ENCODE measurements at regions not wholly inside any gene's neighbourhood (a gene's known extent, or its start where the extent isn't known, plus 50 kb on each side); places are given as distances from the start of the nearest gene placed in this dataset.

- H3K27ac ChIP-seq (ENCODE audit: low read depth, low read length): no peak overlapping the region
- H3K4me1 ChIP-seq (ENCODE audit: insufficient read depth, low read length): no peaks in the 10 kb centered on the region
- no peak for DNase-seq (ENCODE audit: insufficient read length, low spot score, missing footprints)
- no peaks in the 10 kb centered on the region for H3K79me2 ChIP-seq (ENCODE audit: insufficient read depth, low read length)
- no peak overlapping the region for H3K4me3 ChIP-seq (ENCODE audit: insufficient read depth, low read length)
- no peaks in the 10 kb centered on the region for H3K36me3 ChIP-seq (ENCODE audit: insufficient read depth, low read length)
- H3K4me2 ChIP-seq (ENCODE audit: insufficient read depth, low read length): no peak overlapping the region
- H4K20me1 ChIP-seq (ENCODE audit: insufficient read depth, low read length): no peaks in the 10 kb centered on the region
- H3K9me3 ChIP-seq (ENCODE audit: low read depth, low read length): no peaks in the 10 kb centered on the region
- H2AFZ ChIP-seq (ENCODE audit: low read length): no peak overlapping the region
- no peaks in the 10 kb centered on the region for H3K27me3 ChIP-seq (ENCODE audit: insufficient read depth, low read length)
- TF ChIP-seq, protein P1, sequence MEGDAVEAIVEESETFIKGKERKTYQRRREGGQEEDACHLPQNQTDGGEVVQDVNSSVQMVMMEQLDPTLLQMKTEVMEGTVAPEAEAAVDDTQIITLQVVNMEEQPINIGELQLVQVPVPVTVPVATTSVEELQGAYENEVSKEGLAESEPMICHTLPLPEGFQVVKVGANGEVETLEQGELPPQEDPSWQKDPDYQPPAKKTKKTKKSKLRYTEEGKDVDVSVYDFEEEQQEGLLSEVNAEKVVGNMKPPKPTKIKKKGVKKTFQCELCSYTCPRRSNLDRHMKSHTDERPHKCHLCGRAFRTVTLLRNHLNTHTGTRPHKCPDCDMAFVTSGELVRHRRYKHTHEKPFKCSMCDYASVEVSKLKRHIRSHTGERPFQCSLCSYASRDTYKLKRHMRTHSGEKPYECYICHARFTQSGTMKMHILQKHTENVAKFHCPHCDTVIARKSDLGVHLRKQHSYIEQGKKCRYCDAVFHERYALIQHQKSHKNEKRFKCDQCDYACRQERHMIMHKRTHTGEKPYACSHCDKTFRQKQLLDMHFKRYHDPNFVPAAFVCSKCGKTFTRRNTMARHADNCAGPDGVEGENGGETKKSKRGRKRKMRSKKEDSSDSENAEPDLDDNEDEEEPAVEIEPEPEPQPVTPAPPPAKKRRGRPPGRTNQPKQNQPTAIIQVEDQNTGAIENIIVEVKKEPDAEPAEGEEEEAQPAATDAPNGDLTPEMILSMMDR (IDR thresholded peaks at IDR 0.05; ENCODE audit: extremely low read depth, low read depth, low read length): no peak
Observed at GRCh38 chr4:173960398-173960797, 323.1 kb downstream of the FBXO8 start.

DNA sequence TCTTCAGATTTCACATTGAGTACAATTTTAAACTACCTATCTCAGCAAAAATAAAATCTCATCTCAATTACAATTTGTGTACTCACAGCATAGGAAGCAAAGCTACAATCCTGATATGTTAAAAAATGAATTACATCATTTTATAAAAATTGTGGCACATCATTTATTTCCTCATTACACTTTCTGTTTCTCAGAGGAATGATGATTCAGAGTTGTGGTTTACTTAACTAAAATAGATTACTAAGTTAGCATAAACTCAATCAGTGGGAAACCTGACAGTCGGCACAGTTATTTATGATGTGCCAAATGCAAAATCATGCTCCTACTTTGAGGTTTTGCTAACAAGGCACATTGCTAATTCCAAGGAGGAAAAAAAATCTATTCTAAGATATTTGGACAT lies 325.0 kb downstream of the FBXO8 start:
- Histone ChIP-seq H3K9me3 (ENCODE audit: low read depth, low read length) (no peaks in the 10 kb centered on the region), H3K4me1 (ENCODE audit: insufficient read depth, low read length) (no peaks in the 10 kb centered on the region), H4K20me1 (ENCODE audit: insufficient read depth, low read length) (no peaks in the 10 kb centered on the region), H3K4me2 (ENCODE audit: insufficient read depth, low read length) (no peak overlapping the region), H3K36me3 (ENCODE audit: insufficient read depth, low read length) (no peaks in the 10 kb centered on the region), H3K27ac (ENCODE audit: low read depth, low read length) (no peak overlapping the region), H3K4me3 (ENCODE audit: insufficient read depth, low read length) (no peak overlapping the region), H2AFZ (ENCODE audit: low read length) (no peak overlapping the region), H3K27me3 (ENCODE audit: insufficient read depth, low read length) (no peaks in the 10 kb centered on the region), H3K79me2 (ENCODE audit: insufficient read depth, low read length) (no peaks in the 10 kb centered on the region)
- TF ChIP-seq, protein P1 (IDR thresholded peaks at IDR 0.05; ENCODE audit: extremely low read depth, low read depth, low read length): no peak
- DNase-seq (ENCODE audit: insufficient read length, low spot score, missing footprints): no peak

DNA sequence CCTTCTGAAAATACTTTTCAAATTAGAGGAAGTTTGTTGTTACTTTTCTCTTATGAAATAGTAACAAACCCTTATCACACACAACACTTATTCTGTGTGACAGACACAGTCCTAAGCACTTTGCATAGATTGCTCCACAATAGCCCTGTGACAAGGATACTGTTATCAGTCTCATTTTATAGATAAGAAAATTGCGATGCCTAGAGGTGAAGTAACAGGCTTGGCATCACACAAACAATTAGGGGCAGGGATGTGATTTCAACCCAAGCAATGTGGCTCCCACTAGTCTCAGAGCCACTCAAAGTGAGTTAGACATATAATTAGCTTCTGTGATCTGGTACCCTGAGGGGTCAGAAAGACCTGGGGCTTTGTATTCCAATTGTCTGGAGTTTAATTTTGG lies 339.9 kb downstream of the FBXO8 start:
- Histone ChIP-seq H3K79me2 (ENCODE audit: insufficient read depth, low read length) (no peaks in the 10 kb centered on the region), H3K9me3 (ENCODE audit: low read depth, low read length) (no peaks in the 10 kb centered on the region), H3K27ac (ENCODE audit: low read depth, low read length) (no peak overlapping the region), H3K4me2 (ENCODE audit: insufficient read depth, low read length) (no peak overlapping the region), H3K36me3 (ENCODE audit: insufficient read depth, low read length) (no peaks in the 10 kb centered on the region), H3K4me1 (ENCODE audit: insufficient read depth, low read length) (no peaks in the 10 kb centered on the region), H3K4me3 (ENCODE audit: insufficient read depth, low read length) (no peak overlapping the region), H2AFZ (ENCODE audit: low read length) (no peak overlapping the region), H4K20me1 (ENCODE audit: insufficient read depth, low read length) (no peaks in the 10 kb centered on the region), H3K27me3 (ENCODE audit: insufficient read depth, low read length) (no peaks in the 10 kb centered on the region)
- no peak for DNase-seq (ENCODE audit: insufficient read length, low spot score, missing footprints)
- TF ChIP-seq, protein P1 (IDR thresholded peaks at IDR 0.05; ENCODE audit: extremely low read depth, low read depth, low read length): no peak

- H2AFZ ChIP-seq (ENCODE audit: low read length): no peak overlapping the region
- H3K79me2 ChIP-seq (ENCODE audit: insufficient read depth, low read length): no peaks in the 10 kb centered on the region
- TF ChIP-seq, protein P1 (IDR thresholded peaks at IDR 0.05; ENCODE audit: extremely low read depth, low read depth, low read length): no peak
- no peak overlapping the region for H3K4me2 ChIP-seq (ENCODE audit: insufficient read depth, low read length)
- H3K27me3 ChIP-seq (ENCODE audit: insufficient read depth, low read length): no peaks in the 10 kb centered on the region
- H3K9me3 ChIP-seq (ENCODE audit: low read depth, low read length): no peaks in the 10 kb centered on the region
- H3K4me1 ChIP-seq (ENCODE audit: insufficient read depth, low read length): no peaks in the 10 kb centered on the region
- no peak overlapping the region for H3K27ac ChIP-seq (ENCODE audit: low read depth, low read length)
- no peak for DNase-seq (ENCODE audit: insufficient read length, low spot score, missing footprints)
- H4K20me1 ChIP-seq (ENCODE audit: insufficient read depth, low read length): no peaks in the 10 kb centered on the region
- H3K4me3 ChIP-seq (ENCODE audit: insufficient read depth, low read length): no peak overlapping the region
- H3K36me3 ChIP-seq (ENCODE audit: insufficient read depth, low read length): no peaks in the 10 kb centered on the region
Observed at GRCh38 chr4:173940146-173940545, 343.3 kb downstream of the FBXO8 start.
